Uterus (tissue), 3 donors: ENCODE measurements at regions not wholly inside any gene's neighbourhood (a gene's known extent, or its start where the extent isn't known, plus 50 kb on each side); places are given as distances from the start of the nearest gene placed in this dataset.

Experiments used
- DNase-seq, 2 donors: peaks; one replicate each; pipeline ENCODE4 v3.0.0-alpha.2; 2019 to 2020
- H3K27ac ChIP-seq, 2 donors: fragments of 200-600 bp; sonication (generic); 1 replicate in 1 of 2; 2 replicates in 1 of 2; pipeline ENCODE4 v1.5.1; 2016 to 2018
- H3K27me3 ChIP-seq, 2 donors: fragments of 200-600 bp; sonication (generic); one replicate each; pipeline ENCODE4 v1.5.1; 2018 to 2019; ENCODE audit warnings: control low read depth in 1 of 2
- H3K36me3 ChIP-seq, 2 donors: fragments of 200-600 bp; sonication (generic); one replicate each; pipeline ENCODE4 v1.5.1; 2019; ENCODE audit warnings: control low read depth in 1 of 2
- H3K4me1 ChIP-seq, 2 donors: fragments of 200-600 bp; sonication (generic); one replicate each; pipeline ENCODE4 v1.5.1; 2018 to 2019; ENCODE audit warnings: control low read depth in 1 of 2
- H3K4me3 ChIP-seq, 2 donors: fragments of 200-600 bp; sonication (generic); 1 replicate in 1 of 2; 2 replicates in 1 of 2; pipeline ENCODE4 v1.5.1; 2018 to 2019; ENCODE audit warnings: mild to moderate bottlenecking in 1 of 2
- H3K9me3 ChIP-seq, 2 donors: fragments of 200-600 bp; sonication (generic); one replicate each; pipeline ENCODE4 v1.5.1; 2019; ENCODE audit warnings: control low read depth in 1 of 2
- POLR2A ChIP-seq, 2 donors: fragments of 450-650 bp; IDR thresholded peaks; one replicate each; pipeline ENCODE4 v1.6.1; 2016; ENCODE audit warnings: antibody characterized with exemption in 2 of 2, mild to moderate bottlenecking in 1 of 2, moderate library complexity in 1 of 2
- intact Hi-C: fragments of 100-400 bp; cut with DNase I; formaldehyde crosslinking; loops from one replicate; pipeline ENCODE4 v1.15.1; 2023; ENCODE audit warnings: low total_unique reads
- TF ChIP-seq, protein P1 (sequence below), 4 experiments: fragments of 200-600 bp in 2 of 4; fragments of 450-650 bp in 2 of 4; sonication (generic) in 2 of 4; IDR thresholded peaks; one replicate each; pipeline ENCODE4 v1.5.1; 2016 to 2019; ENCODE audit warnings: antibody characterized with exemption in 4 of 4, mild to moderate bottlenecking in 2 of 4, moderate library complexity in 1 of 4
- donor health status: DM: yes; HTN: yes; CAD: no.

DNA sequence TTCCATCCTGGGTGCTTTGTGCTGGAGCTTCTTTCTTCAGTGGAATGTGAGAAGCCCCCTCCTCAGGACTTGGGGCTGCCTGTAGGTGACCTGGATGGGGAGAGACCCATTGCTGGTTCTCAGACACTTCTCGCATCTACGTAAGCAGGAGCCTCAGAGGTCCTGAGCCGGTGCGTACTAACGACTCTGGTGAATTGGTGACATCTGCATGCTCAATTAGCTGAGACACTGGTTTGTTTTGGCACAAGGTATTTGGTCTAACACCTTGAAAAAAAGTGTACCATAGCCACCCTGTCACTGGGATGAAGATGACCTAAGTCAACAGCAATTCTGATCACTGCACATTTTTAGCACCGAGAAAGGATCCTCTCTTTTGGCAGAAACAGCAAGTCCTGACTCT lies 57.7 kb downstream of the LRRC30 start:
- TF ChIP-seq, protein P1, sequence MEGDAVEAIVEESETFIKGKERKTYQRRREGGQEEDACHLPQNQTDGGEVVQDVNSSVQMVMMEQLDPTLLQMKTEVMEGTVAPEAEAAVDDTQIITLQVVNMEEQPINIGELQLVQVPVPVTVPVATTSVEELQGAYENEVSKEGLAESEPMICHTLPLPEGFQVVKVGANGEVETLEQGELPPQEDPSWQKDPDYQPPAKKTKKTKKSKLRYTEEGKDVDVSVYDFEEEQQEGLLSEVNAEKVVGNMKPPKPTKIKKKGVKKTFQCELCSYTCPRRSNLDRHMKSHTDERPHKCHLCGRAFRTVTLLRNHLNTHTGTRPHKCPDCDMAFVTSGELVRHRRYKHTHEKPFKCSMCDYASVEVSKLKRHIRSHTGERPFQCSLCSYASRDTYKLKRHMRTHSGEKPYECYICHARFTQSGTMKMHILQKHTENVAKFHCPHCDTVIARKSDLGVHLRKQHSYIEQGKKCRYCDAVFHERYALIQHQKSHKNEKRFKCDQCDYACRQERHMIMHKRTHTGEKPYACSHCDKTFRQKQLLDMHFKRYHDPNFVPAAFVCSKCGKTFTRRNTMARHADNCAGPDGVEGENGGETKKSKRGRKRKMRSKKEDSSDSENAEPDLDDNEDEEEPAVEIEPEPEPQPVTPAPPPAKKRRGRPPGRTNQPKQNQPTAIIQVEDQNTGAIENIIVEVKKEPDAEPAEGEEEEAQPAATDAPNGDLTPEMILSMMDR (IDR thresholded peaks at IDR 0.05) = no peak
- no peak for TF ChIP-seq POLR2A (IDR thresholded peaks at IDR 0.05)
- Histone ChIP-seq H3K4me1 (no peaks in the 10 kb centered on the region), H3K27ac (no peak overlapping the region), H3K9me3 (no peaks in the 10 kb centered on the region), H3K36me3 (no peaks in the 10 kb centered on the region), H3K4me3 (no peak overlapping the region), H3K27me3 (no peaks in the 10 kb centered on the region)
- DNase-seq = no peak
- intact Hi-C loops = no loop called here

DNA sequence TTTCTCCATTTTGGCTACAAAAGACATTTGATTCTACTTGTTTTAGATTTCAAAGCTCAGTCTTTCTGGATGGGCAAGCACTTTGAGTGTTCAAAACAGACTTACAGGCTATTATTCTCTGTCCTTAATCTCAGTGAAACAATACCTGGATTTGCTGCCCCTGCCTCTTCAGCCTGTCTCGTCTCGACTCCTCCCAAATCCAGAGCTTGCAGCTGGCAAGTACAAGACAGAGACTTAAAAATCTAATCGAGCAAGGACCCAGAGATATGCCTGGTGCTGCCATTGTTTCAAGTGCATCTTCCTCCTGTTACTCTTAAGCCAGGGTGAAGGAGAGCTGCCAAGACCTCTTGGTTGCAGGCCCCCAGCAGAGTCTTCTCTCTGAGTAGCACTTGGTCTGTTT lies 59.2 kb downstream of the LRRC30 start:
- H3K36me3 ChIP-seq = no peaks in the 10 kb centered on the region
- no peak for DNase-seq
- H3K4me1 ChIP-seq = no peaks in the 10 kb centered on the region
- H3K4me3 ChIP-seq = no peak overlapping the region
- intact Hi-C loops = no loop called here
- TF ChIP-seq, protein P1 (IDR thresholded peaks at IDR 0.05) = no peak
- no peak for TF ChIP-seq POLR2A (IDR thresholded peaks at IDR 0.05)
- no peaks in the 10 kb centered on the region for H3K9me3 ChIP-seq
- H3K27ac ChIP-seq = no peak overlapping the region
- H3K27me3 ChIP-seq = no peaks in the 10 kb centered on the region

DNA sequence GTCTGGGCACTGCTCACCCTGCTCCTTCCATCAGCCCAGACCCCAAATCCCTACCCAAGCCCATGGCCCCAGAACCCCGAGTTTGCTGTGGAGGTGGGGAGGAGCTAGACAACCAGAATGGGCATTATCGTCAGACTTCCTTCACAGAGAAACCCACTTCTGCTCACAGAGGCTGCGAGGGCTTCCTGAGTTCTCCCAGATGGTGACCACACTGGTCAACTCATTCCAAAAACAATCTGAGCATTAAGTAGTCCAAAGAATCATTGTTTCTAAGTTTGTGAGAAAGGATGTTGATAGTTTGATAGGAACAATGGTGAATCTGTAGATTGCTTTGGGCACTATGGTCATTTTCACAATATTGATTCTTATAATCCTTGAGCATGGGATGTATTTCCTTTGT lies 60.2 kb downstream of the LRRC30 start:
- DNase-seq = no peak
- TF ChIP-seq, protein P1 (IDR thresholded peaks at IDR 0.05) = no peak
- TF ChIP-seq POLR2A (IDR thresholded peaks at IDR 0.05) = no peak
- Histone ChIP-seq H3K4me3 (no peak overlapping the region), H3K27ac (no peak overlapping the region), H3K36me3 (no peaks in the 10 kb centered on the region), H3K4me1 (no peaks in the 10 kb centered on the region), H3K27me3 (no peaks in the 10 kb centered on the region), H3K9me3 (no peaks in the 10 kb centered on the region)
- intact Hi-C loops = no loop called here

DNA sequence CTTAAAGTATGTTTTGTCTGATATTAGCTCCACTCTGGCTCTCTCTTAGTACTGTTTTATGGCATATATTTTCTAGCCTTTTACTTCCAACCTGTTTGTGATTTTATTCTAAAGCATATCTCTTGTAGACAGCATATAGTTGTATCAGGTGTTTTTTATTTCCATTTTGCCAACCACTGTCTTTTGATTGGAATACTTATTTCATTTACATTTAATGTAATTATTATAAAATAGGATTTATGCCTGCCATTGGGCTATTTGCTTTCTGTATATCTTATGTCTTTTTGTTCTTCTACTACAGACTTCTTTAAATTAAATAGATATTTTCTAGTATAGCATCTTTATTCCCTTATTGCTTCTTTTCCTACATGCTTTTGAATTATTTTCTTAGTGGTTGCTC lies 67.3 kb downstream of the LRRC30 start:
- H3K4me3 ChIP-seq = no peak overlapping the region
- H3K9me3 ChIP-seq = peaks cover 0 to 11% of the 10 kb centered on the region in 2 donors
- TF ChIP-seq POLR2A (IDR thresholded peaks at IDR 0.05) = no peak
- TF ChIP-seq, protein P1 (IDR thresholded peaks at IDR 0.05) = no peak
- H3K4me1 ChIP-seq = no peaks in the 10 kb centered on the region
- no peak overlapping the region for H3K27ac ChIP-seq
- H3K27me3 ChIP-seq = no peaks in the 10 kb centered on the region
- no peak for DNase-seq
- intact Hi-C loops = no loop called here
- no peaks in the 10 kb centered on the region for H3K36me3 ChIP-seq

DNA sequence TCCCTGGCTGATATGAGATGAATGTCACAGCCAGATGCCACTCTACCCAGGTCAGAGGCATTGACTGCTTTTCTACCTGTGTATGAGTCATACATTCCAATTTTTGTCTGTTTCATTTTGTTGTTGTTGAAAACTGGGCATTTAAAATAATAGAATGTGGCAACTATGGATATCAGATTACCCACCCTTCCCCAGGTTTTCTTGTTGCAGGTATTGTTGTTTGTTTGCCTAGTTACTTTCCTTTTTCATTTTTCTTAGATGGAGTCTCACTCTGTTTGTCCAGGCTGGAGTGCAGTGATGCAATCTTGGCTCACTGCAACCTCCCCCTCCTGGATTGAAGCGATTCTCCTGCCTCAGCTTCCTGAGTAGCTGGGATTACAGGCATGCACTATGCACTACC lies 70.2 kb downstream of the LRRC30 start:
- Histone ChIP-seq H3K27me3 (no peaks in the 10 kb centered on the region), H3K36me3 (no peaks in the 10 kb centered on the region), H3K4me1 (no peaks in the 10 kb centered on the region), H3K4me3 (no peak overlapping the region), H3K9me3 (peaks cover 0 to 11% of the 10 kb centered on the region in 2 donors), H3K27ac (no peak overlapping the region)
- no peak for DNase-seq
- intact Hi-C loops = no loop called here
- TF ChIP-seq, protein P1 (IDR thresholded peaks at IDR 0.05) = no peak
- no peak for TF ChIP-seq POLR2A (IDR thresholded peaks at IDR 0.05)
